H1 (cell line): ENCODE measurements at regions not wholly inside any gene's neighbourhood (a gene's known extent, or its start where the extent isn't known, plus 50 kb on each side); places are given as distances from the start of the nearest gene placed in this dataset.

Source experiments
- ATF2 ChIP-seq: IDR thresholded peaks from 2 replicates; pipeline ENCODE4 v1.6.1; 2012; ENCODE audit warnings: low read length, inconsistent platforms
- ATF3 ChIP-seq: IDR thresholded peaks from 2 replicates; pipeline ENCODE4 v1.6.1; 2011; ENCODE audit warnings: low read depth, mild to moderate bottlenecking, low read length; ENCODE audit not compliant: insufficient read depth
- BACH1 ChIP-seq: IDR thresholded peaks from 2 replicates; pipeline ENCODE4 v1.6.1; 2012; ENCODE audit warnings: low read length, improper control_type of control experiment
- CTCF ChIP-seq, 3 experiments: IDR thresholded peaks; 1 replicate in 2 of 3; 2 replicates in 1 of 3; pipeline versions ENCODE4 v1.5.1 to v1.6.1; 2011; ENCODE audit warnings: low read length in 3 of 3, mild to moderate bottlenecking in 3 of 3, inconsistent platforms in 2 of 3, low read depth in 1 of 3, moderate library complexity in 1 of 3; ENCODE audit not compliant: insufficient read depth in 1 of 3; ENCODE audit errors: control extremely low read depth in 1 of 3
- E2F6 ChIP-seq: IDR thresholded peaks from 2 replicates; pipeline ENCODE4 v1.6.1; 2012; ENCODE audit warnings: inconsistent platforms
- MAFK ChIP-seq: IDR thresholded peaks from 2 replicates; pipeline ENCODE4 v1.6.1; 2012; ENCODE audit warnings: low read depth, mild to moderate bottlenecking, improper control_type of control experiment, low read length
- POLR2A ChIP-seq, 2 experiments: IDR thresholded peaks; 1 replicate in 1 of 2; 2 replicates in 1 of 2; pipeline ENCODE4 v1.6.1; 2011; ENCODE audit warnings: low read depth in 2 of 2, low read length in 2 of 2, mild to moderate bottlenecking in 2 of 2; ENCODE audit errors: control extremely low read depth in 1 of 2
- POLR2AphosphoS5 ChIP-seq: IDR thresholded peaks from 2 replicates; pipeline ENCODE4 v1.6.1; 2011; ENCODE audit warnings: low read depth, low read length
- SIN3A ChIP-seq, 2 experiments: IDR thresholded peaks in 1 of 2; conservative IDR thresholded peaks in 1 of 2; 2 replicates each; pipeline ENCODE4 v1.6.1; 2011 to 2012; ENCODE audit warnings: low read length in 2 of 2, improper control_type of control experiment in 1 of 2, low read depth in 1 of 2, mild to moderate bottlenecking in 1 of 2
- SIX5 ChIP-seq: IDR thresholded peaks from 2 replicates; pipeline ENCODE4 v1.6.1; 2011; ENCODE audit warnings: mild to moderate bottlenecking, low read depth, low read length
- TEAD4 ChIP-seq: IDR thresholded peaks from 2 replicates; pipeline ENCODE4 v1.6.1; 2012; ENCODE audit warnings: low read depth, low read length, inconsistent platforms, mixed read lengths
- YY1 ChIP-seq: IDR thresholded peaks from 2 replicates; pipeline ENCODE4 v1.6.1; 2011; ENCODE audit warnings: low read depth, mild to moderate bottlenecking, low read length

DNA sequence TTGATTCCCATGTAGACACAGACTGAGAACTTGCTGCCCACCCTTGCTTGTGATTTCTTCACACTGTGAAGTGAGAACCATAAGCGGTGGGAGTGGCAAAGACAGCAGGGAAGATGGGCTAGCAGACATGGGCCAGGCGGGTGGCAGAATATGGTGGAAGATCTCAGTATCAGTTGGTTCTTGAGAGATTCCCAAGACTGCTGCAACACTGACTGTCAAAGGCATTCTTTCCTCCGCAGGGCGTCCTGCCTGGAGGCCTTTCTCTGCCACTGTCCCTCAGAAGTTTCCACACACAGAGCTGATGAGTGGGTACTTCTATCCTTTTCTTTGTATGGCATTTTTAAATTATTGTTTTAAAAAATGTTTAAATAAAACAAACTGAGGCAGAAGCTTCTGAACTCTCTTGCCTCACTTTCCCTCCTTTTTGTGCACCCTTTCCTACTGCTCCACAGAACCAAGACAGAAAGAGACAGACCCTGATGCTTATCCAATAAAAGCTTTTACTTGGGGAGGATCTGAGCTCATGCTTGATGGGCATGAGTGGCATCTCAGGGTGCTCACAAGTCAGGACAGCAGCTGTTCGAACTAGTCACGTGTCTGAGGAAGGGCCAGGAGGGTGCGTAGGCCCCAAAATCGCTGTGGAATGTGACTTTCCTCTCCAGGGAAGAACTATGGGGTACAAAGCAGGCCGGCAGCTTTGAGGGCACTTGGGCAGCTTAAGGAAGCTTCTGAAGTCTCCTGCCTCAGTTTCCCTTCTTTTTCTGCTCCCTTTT is 104.7 kb upstream of the PCGF5 start:
- TF ChIP-seq SIX5 (no peak), CTCF (IDR thresholded peaks at IDR 0.05; ENCODE audit: control extremely low read depth in 1 of 3, insufficient read depth in 1 of 3, low read depth in 1 of 3, low read length in 3 of 3) (no peak), POLR2A (IDR thresholded peaks at IDR 0.05; ENCODE audit: control extremely low read depth in 1 of 2, low read depth in 2 of 2, low read length in 2 of 2) (no peak), BACH1 (no peak), POLR2AphosphoS5 (no peak), TEAD4 (no peak), E2F6 (no peak), ATF2 (no peak), ATF3 (no peak), MAFK (no peak), SIN3A (conservative IDR thresholded peaks at IDR 0.05 in 1 of 2, IDR thresholded peaks at IDR 0.05 in 1 of 2; ENCODE audit: low read depth in 1 of 2, low read length in 2 of 2) (no peak), YY1 (no peak)
